ENCODE measurements at regions not wholly inside any gene's neighbourhood (a gene's known extent, or its start where the extent isn't known, plus 50 kb on each side); places are given as distances from the start of the nearest gene placed in this dataset.
"Not testable (repeated sequence)": the region's sequence is repeated elsewhere in the genome, so short reads cannot be mapped to it uniquely, and the experiment has no call there.

GRCh38 chr10:25851548-25851947, 82.5 kb upstream of the MYO3A start:
- DNase-seq (ENCODE audit: extremely low read depth, low read depth, low spot score), result no peak

- no peak for DNase-seq (ENCODE audit: extremely low read depth, low read depth, low spot score)
These were observed 81.6 kb upstream of the MYO3A start for GRCh38 chr10:25852364-25852941.

GRCh38 chr10:25858076-25858475, 76.0 kb upstream of the MYO3A start:
- no peak for DNase-seq (ENCODE audit: extremely low read depth, low read depth, low spot score)

GRCh38 chr10:25865267-25865666, 68.8 kb upstream of the MYO3A start:
- DNase-seq (ENCODE audit: extremely low read depth, low read depth, low spot score), result no peak

GRCh38 chr10:25867321-25867720, 66.7 kb upstream of the MYO3A start:
- no peak for DNase-seq (ENCODE audit: extremely low read depth, low read depth, low spot score)

- no peak for DNase-seq (ENCODE audit: extremely low read depth, low read depth, low spot score)
These were observed 64.9 kb upstream of the MYO3A start for GRCh38 chr10:25869067-25869591.

GRCh38 chr10:25869609-25870008, 64.4 kb upstream of the MYO3A start:
- DNase-seq (ENCODE audit: extremely low read depth, low read depth, low spot score), result no peak

GRCh38 chr10:25874402-25874801, 59.6 kb upstream of the MYO3A start:
- not testable (repeated sequence) for DNase-seq (ENCODE audit: extremely low read depth, low read depth, low spot score)

GRCh38 chr10:25875556-25876165, 58.4 kb upstream of the MYO3A start:
- peak; percentile 10 for DNase-seq (ENCODE audit: extremely low read depth, low read depth, low spot score)

- no peak for DNase-seq (ENCODE audit: extremely low read depth, low read depth, low spot score)
These were observed 56.7 kb upstream of the MYO3A start for GRCh38 chr10:25877296-25877695.
